ENCODE measurements at regions not wholly inside any gene's neighbourhood (a gene's known extent, or its start where the extent isn't known, plus 50 kb on each side); places are given as distances from the start of the nearest gene placed in this dataset.

- TF ChIP-seq CTCF (IDR thresholded peaks at IDR 0.05; ENCODE audit: low read depth, low read length, missing input control) (no peak), TAF1 (conservative IDR thresholded peaks at IDR 0.05) (no peak), RAD21 (IDR thresholded peaks at IDR 0.05) (no peak), GABPA (IDR thresholded peaks at IDR 0.05 in 1 of 2, conservative IDR thresholded peaks at IDR 0.05 in 1 of 2) (no peak), JUND (IDR thresholded peaks at IDR 0.05) (no peak)
- TF ChIP-seq, protein P1, sequence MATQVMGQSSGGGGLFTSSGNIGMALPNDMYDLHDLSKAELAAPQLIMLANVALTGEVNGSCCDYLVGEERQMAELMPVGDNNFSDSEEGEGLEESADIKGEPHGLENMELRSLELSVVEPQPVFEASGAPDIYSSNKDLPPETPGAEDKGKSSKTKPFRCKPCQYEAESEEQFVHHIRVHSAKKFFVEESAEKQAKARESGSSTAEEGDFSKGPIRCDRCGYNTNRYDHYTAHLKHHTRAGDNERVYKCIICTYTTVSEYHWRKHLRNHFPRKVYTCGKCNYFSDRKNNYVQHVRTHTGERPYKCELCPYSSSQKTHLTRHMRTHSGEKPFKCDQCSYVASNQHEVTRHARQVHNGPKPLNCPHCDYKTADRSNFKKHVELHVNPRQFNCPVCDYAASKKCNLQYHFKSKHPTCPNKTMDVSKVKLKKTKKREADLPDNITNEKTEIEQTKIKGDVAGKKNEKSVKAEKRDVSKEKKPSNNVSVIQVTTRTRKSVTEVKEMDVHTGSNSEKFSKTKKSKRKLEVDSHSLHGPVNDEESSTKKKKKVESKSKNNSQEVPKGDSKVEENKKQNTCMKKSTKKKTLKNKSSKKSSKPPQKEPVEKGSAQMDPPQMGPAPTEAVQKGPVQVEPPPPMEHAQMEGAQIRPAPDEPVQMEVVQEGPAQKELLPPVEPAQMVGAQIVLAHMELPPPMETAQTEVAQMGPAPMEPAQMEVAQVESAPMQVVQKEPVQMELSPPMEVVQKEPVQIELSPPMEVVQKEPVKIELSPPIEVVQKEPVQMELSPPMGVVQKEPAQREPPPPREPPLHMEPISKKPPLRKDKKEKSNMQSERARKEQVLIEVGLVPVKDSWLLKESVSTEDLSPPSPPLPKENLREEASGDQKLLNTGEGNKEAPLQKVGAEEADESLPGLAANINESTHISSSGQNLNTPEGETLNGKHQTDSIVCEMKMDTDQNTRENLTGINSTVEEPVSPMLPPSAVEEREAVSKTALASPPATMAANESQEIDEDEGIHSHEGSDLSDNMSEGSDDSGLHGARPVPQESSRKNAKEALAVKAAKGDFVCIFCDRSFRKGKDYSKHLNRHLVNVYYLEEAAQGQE (IDR thresholded peaks at IDR 0.05), result no peak
Measured at GRCh38 chr1:57839067-57839466, 415.2 kb upstream of the DAB1 start.

Data from liver (tissue), 3 donors.